Parathyroid adenoma (tissue), 2 donors: ENCODE measurements at regions not wholly inside any gene's neighbourhood (a gene's known extent, or its start where the extent isn't known, plus 50 kb on each side); places are given as distances from the start of the nearest gene placed in this dataset.

Experiments used
- H2AFZ ChIP-seq: fragments of 300-600 bp; sonication (generic); one replicate; pipeline ENCODE4 v1.7.0; 2017; ENCODE audit warnings: antibody characterized with exemption, mild to moderate bottlenecking
- H3K27ac ChIP-seq: fragments of 300-600 bp; sonication (generic); one replicate; pipeline ENCODE4 v1.7.0; 2017
- H3K27me3 ChIP-seq: fragments of 300-600 bp; sonication (generic); one replicate; pipeline ENCODE4 v1.7.0; 2017; ENCODE audit warnings: low read length; ENCODE audit not compliant: control insufficient read depth, insufficient read depth
- H3K36me3 ChIP-seq: fragments of 300-600 bp; sonication (generic); one replicate; pipeline ENCODE4 v1.7.0; 2017; ENCODE audit warnings: low read length; ENCODE audit not compliant: control insufficient read depth, insufficient read depth
- H3K4me1 ChIP-seq: fragments of 300-600 bp; sonication (generic); one replicate; pipeline ENCODE4 v1.7.0; 2017; ENCODE audit warnings: control low read depth
- H3K4me2 ChIP-seq: fragments of 300-600 bp; sonication (generic); one replicate; pipeline ENCODE4 v1.7.0; 2017; ENCODE audit warnings: low read length
- H3K4me3 ChIP-seq: fragments of 300-600 bp; sonication (generic); one replicate; pipeline ENCODE4 v1.7.0; 2017; ENCODE audit warnings: low read depth, low read length
- H3K79me2 ChIP-seq: fragments of 300-600 bp; sonication (generic); one replicate; pipeline ENCODE4 v1.7.0; 2017; ENCODE audit warnings: control low read depth
- H3K9ac ChIP-seq: fragments of 300-600 bp; sonication (generic); one replicate; pipeline ENCODE4 v1.7.0; 2017; ENCODE audit warnings: mild to moderate bottlenecking
- H3K9me3 ChIP-seq: fragments of 300-600 bp; sonication (generic); one replicate; pipeline ENCODE4 v1.7.0; 2017; ENCODE audit warnings: low read length; ENCODE audit not compliant: control insufficient read depth
- CTCF ChIP-seq: fragments of 300-600 bp; sonication (generic); IDR thresholded peaks from one replicate; pipeline ENCODE4 v1.7.0; 2017; ENCODE audit warnings: antibody characterized with exemption, mild to moderate bottlenecking
- donor health status: primary hyperparathyroidism.

- H3K27me3 ChIP-seq, result no peaks in the 10 kb centered on the region
- no peaks in the 10 kb centered on the region for H3K36me3 ChIP-seq
- no peak overlapping the region for H3K4me3 ChIP-seq
- no peaks in the 10 kb centered on the region for H3K9me3 ChIP-seq
- H3K79me2 ChIP-seq, result no peaks in the 10 kb centered on the region
- no peak overlapping the region for H3K27ac ChIP-seq
- no peak for TF ChIP-seq CTCF
- no peaks in the 10 kb centered on the region for H3K4me1 ChIP-seq
- no peak overlapping the region for H2AFZ ChIP-seq
- H3K9ac ChIP-seq, result no peak overlapping the region
- no peak overlapping the region for H3K4me2 ChIP-seq
Observed at GRCh38 chr12:63013302-63013701, 78.4 kb upstream of the PPM1H start.

- Histone ChIP-seq H3K36me3 (no peaks in the 10 kb centered on the region), H3K4me1 (no peaks in the 10 kb centered on the region), H2AFZ (no peak overlapping the region), H3K9me3 (no peaks in the 10 kb centered on the region), H3K4me2 (no peak overlapping the region), H3K27ac (no peak overlapping the region), H3K4me3 (no peak overlapping the region), H3K79me2 (no peaks in the 10 kb centered on the region), H3K9ac (no peak overlapping the region), H3K27me3 (no peaks in the 10 kb centered on the region)
- TF ChIP-seq CTCF, result no peak
Observed at GRCh38 chr12:63010698-63011097, 75.7 kb upstream of the PPM1H start.

- Histone ChIP-seq H3K9ac (no peak overlapping the region), H2AFZ (no peak overlapping the region), H3K27ac (no peak overlapping the region), H3K79me2 (no peaks in the 10 kb centered on the region), H3K9me3 (no peaks in the 10 kb centered on the region), H3K4me1 (no peaks in the 10 kb centered on the region), H3K36me3 (no peaks in the 10 kb centered on the region), H3K4me3 (no peak overlapping the region), H3K4me2 (no peak overlapping the region), H3K27me3 (no peaks in the 10 kb centered on the region)
- TF ChIP-seq CTCF, result no peak
Observed at GRCh38 chr12:63008372-63008771, 73.4 kb upstream of the PPM1H start.

GRCh38 chr12:63007726-63008125 is 72.8 kb upstream of the PPM1H start:
- TF ChIP-seq CTCF, result no peak
- Histone ChIP-seq H3K79me2 (no peaks in the 10 kb centered on the region), H3K4me1 (no peaks in the 10 kb centered on the region), H3K9me3 (no peaks in the 10 kb centered on the region), H2AFZ (no peak overlapping the region), H3K4me3 (no peak overlapping the region), H3K27ac (no peak overlapping the region), H3K4me2 (no peak overlapping the region), H3K9ac (no peak overlapping the region), H3K27me3 (no peaks in the 10 kb centered on the region), H3K36me3 (no peaks in the 10 kb centered on the region)

GRCh38 chr12:63006536-63006935 is 71.6 kb upstream of the PPM1H start:
- Histone ChIP-seq H3K27me3 (no peaks in the 10 kb centered on the region), H3K9ac (no peak overlapping the region), H3K4me2 (no peak overlapping the region), H3K4me3 (no peak overlapping the region), H3K9me3 (no peaks in the 10 kb centered on the region), H3K36me3 (no peaks in the 10 kb centered on the region), H3K79me2 (no peaks in the 10 kb centered on the region), H3K4me1 (no peaks in the 10 kb centered on the region), H2AFZ (no peak overlapping the region), H3K27ac (no peak overlapping the region)
- TF ChIP-seq CTCF, result no peak
